ENCODE measurements at regions not wholly inside any gene's neighbourhood (a gene's known extent, or its start where the extent isn't known, plus 50 kb on each side); places are given as distances from the start of the nearest gene placed in this dataset.

DNA sequence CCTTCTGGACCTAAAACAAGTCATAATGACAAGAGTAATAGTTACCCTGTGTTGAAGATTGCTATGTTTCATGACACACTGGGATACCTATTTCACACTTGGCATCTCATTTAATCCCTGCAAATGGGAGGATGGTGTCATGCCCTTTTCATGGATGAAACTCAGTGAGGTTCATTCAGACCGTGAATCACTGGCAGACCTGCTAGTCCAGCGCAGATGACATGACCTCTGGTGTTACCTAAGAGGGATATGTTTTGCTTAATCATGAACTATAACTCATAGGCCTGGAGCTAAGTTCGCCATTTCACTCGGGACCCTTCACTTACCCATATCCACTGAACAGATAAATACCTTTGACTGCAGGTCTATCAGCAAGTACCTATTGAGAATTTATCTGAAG, 286.6 kb upstream of the FMN2 start:
- DNase-seq: no peak

DNA sequence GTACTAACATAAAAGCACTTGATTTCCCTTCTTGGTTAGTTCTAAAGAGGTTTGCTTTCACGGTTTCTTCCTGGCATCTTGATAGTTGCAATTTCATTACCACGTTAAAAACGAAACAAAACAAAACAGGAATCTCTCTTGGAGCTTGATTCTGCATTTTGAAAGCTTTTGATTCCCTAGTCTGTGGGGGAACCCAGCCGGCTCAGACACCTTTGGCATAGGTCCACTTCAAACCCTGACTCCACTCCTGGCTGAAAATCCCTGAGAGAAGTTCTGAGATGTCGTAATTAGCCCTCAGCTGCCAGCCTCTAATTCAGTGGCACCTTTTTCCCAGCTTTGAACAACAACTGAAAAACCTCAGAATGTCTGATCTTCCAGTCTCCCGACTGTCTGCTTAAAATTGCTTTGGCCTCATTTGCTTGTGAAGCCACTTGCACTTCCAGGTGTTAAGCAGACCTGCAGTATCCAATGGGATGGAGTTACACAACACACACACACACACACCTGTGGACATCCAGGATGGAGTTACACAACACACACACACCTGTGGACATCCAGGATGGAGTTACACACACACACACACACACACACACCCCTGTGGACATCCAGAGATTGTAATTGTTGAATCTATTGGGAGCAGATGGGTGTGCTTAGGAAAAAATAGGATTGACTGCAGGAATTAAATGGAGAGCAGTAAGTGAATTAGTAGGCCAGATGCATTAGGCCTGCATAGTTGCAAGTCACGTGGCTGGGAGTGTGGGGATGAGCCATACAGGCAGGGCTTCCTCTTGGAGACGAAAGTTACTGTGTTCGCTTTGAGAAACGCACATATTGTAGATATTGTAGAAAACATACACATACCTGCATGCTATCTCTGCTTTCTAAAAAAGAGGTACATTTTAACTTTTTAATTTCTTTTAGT, 285.6 kb upstream of the FMN2 start:
- no peak for DNase-seq

DNA sequence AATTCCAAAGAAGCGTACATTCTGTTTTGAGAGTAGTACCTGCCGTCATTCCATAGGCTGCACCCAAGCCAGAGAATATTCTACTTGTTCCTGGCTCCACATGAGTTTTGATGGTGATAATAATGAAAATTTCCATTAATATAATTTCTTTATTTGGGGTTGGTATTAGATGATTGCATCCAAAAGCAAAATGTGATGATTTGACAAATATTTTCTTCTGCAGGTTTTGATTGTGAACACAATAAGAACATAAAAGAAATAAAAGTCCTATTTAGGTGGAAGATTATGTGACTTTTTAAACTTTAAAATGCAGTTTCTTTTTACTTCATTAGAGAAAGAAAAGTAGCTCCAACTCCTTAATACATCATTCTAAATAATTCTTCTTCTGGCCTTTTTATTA, 284.8 kb upstream of the FMN2 start:
- no peak for DNase-seq

DNA sequence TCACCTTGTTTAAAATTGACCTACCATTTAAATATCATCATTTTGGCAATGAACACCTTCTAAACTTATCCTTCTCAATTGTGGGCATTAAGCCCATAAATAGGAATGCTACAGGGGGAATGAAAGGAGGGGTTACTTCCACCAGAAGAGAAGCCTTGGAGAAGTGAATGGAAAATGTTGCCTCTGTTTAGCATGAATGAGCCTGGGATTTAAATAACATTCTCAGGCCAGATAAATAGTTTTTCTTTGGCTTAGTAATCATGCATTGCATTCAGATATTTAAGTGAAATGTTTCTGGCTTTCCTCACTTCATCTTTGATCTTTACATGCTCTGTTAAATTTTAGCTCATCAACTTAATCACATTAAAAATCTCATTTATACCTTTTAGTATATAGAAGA, 284.3 kb upstream of the FMN2 start:
- DNase-seq: no peak

DNA sequence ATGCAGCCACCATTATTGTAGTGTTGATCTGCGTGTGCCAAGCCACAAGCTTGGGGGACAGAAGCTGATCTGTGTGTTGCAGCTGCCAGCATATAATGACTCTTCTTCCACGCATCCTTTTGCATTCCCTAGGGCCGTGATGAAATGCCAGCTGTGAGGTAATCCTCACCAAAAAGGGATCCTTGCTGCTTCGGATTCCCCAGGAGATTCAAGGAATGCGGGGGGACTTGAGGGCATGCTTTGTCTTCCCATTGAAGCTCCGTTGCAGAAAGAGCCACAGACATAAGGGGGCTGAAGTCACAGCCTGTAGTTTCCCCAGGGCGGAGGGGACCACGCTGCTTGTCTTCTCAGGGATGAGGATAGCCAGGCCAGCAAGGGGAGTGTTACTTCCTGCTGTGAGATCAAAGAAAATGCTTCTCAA, 281.6 kb upstream of the FMN2 start:
- DNase-seq: no peak

DNA sequence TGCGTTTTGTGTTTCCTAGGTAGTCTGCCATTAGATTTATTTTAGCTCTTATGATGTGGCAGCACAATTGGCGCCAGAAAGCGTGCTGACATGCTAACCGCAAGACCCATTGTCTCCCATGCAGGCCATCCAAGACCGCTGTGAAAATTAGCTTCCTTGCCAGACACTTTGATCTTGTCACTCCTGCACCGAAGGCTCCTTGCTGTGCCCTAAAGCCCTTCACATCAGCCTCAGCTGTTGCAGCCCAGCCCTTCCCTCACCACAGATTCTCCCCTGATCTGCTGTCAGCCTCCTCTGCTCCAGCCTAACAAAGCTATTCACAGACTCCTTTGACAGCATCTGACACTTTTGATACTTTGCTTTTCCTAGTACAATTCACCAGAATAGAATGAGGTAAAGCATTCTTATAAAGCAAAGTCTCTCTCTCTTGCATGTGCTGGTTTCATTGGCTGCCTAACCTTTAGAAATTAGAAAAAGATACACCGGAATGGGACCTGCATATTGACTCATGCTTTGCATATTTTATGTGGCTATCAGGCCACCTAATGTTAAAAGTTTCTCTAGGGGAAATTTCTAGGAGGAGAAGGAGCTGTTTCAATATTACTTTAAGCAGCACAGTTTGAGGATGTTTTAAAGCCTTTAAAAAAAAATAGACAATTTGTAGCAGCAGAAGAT, 280.3 kb upstream of the FMN2 start:
- no peak for DNase-seq

DNA sequence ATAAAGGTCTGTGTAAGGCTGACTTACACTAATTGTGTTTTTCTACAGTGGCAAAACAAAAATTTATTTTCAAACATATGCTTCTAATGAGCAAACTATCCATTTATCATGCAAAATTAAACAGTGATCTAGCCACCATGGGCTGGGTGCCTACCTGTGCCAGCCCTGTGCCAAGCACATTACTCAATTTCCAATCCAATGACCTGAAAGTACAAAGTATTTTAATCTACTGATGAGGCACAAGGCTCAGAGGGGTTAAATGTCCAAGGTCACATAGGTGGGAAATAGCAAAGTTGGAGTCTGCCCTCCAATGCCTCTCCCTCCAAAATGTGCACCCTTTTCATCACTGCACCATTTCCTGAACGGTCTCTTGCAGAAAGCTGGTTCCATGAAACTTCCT, 279.1 kb upstream of the FMN2 start:
- no peak for DNase-seq

DNA sequence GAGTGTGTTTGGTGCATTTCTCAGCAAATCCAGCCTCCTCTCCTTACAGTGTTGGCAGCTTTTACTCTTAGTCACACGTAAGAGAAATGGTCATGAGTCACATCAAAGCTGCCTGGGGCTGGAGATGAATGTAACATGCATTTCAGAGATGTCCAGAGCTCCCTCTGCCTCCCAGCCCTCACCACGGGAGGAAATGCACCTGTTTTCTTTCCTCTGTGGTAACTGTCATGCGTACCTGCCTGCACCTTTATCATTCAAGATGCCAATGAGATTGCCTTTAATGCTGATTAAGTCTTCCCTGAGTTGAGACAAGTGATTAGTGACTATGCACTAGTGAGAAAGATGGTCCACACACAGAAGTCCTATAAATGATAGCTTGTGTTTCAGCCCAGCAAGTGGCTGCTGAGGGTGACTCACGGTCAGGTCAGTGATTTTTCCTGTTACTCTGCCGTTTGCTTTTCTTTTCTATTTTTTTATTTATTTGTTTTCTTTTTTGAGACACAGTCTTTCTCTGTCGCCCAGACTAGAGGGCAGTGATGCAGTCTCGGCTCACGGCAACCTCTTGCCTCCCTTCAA, 277.3 kb upstream of the FMN2 start:
- DNase-seq: no peak

DNA sequence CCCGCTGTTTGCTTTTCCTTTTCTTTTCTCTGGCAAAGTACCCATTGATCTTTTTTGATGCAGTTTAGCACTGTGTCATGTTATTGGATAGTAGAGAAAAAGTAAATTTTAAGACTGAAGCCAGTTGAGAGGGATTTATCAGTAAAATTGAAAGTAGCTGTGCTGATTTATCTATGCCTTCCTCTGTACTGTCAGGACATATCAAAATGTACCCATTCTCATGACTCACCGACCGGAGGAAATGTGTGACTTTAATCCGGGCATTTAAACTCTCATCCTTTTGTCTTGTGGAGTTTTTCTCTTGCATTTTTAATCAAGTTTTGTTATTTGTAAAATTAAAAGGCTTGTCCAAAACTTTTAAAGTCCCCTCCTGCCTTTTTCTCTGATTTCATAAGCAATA, 276.6 kb upstream of the FMN2 start:
- no peak for DNase-seq

DNA sequence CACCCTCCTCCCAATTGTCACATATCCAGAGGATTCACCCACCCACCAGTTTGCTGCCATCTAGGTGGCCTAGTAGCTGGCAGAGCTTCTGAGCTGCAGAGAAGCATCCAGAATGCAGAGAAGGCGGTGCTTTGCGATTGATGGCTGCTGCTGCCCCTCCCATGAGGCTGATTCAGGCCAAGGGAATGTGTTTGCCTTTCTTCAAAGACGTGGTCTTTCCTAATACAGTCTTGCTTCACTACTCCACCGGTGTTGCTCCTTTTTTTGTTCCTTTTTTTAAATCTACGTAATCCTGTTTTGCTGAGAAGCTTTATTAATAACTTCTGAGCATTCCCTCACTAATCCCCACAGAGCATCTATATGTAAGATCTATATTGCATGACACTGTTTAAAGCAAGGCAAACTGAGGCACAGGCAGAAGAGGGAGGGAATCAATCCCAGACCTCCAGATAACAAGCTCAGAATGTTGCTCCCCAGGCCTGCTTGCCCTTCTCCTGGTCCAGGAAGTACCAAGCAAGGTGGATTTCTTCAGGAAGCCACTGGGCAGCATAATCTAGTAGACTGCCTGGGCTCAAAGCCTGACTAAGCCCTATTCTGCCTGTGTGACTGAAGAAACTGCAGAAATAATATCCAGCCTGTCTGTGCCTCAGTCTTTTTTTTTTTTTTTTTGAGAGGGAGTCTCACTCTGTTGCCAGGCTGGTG, 275.5 kb upstream of the FMN2 start:
- no peak for DNase-seq

DNA sequence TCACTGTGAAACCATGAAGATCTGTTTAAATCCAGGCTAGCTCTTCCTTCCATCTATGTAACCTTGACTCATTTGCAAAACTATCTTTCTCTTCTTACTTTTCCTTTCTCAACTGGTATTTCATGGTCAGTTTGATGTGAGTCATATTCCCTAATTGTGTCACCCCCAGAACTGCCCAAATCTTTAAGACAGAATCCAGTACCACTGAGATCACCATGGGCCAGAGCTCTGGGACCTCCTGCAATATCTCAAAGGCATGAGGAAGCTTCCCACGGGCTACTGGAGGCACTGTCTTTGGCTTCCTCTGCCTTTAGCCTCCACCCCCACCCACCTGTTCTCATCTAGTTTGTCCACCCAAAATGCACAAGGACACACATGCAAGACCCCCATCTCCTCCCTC, 274.4 kb upstream of the FMN2 start:
- DNase-seq: no peak

DNA sequence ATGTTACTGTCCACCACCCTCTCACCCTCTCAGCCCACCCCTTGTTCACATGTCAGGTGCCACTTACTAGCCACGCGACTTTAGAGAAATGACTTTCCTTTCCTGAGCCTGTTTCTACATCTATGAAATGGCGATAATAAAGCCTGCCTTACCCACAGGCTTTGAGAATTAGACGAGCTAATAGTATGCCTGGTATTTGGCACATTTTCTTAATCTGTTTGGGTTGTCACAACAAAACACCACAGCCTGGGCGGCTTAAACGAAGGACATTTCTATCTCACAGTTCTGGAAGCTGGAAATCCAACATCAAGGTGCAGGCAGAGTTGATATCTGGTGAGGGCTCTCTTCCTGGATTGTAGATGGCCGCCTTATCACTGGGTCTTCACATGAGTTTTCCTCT, 273.9 kb upstream of the FMN2 start:
- no peak for DNase-seq

DNA sequence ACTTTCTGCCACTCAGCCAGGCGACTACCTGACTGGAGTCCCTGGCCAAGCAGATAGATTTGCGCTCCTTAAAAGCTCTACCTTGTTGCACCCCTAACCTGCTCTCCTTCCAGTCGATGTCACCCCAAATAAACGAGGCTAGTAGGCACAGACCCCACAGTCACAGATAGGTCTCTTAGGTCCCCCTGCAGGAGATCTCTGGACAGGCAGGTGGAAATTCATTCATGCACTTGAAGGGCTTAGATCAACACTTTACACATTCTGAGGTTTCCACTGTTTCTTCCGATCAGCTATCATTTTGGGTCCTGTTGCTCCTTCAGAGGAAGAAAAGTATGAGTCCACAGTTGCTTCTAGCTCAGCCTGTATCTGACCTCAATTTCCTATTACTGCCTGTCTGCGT, 272.6 kb upstream of the FMN2 start:
- DNase-seq: no peak

DNA sequence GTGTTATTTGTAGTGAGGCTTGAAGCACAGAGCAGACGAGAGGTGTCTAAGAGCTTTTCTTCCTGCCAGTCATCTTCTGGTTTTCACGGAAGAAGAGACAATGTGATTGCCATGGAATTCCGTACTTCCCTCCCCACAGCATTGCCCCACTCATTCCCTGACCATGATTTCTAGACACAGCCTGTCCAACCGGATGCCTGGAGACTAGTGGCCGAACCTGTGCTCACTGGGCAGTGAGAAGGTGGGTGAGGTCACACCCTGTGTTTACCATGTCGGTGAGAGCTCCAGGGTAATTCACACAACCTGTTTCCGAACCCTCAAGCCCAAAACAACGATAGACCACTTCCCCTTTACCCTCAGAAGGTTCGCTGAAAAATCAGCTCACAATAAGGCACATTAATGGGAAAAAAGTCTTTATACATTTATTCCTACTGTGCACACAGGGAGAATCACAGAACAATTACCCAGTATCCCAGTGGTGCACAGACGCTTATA, 271.9 kb upstream of the FMN2 start:
- DNase-seq: no peak

DNA sequence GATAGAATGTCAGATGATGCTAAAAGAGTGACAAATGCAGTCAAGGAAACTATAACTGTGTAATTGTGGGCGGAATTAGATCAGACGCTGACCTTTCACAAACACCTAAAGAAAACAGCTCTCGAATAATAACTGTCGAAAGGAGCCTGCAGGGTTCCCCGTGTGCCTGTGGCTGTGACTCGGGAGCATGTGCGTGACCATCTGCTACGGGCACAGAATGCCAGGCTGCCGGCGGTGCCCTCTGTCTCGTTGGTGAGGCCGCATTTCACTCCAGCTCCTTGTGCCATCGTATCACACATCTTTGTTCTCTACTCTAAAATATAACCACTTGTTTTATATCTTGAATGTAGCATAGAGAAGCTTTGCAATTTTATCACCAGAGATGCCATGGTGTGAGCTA, 267.8 kb upstream of the FMN2 start:
- no peak for DNase-seq

DNA sequence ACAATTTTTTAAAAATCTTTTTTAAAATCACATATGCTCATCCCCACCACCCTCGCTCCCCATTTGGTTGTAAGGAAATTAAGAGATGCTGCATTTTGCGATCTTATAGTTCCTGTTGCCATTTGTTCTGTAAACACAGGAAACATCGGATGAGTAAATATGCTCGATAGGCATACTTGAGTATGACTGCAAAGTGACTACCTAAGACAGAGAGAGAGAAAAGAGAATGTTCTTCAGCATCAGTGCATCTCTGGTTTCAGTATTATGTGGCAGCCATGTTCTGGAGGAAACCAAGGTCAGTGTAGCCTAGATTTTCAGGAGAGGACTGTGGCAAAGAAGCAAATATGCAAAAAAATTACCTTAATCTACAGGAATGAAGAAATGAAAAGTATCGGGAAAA, 265.5 kb upstream of the FMN2 start:
- no peak for DNase-seq

DNA sequence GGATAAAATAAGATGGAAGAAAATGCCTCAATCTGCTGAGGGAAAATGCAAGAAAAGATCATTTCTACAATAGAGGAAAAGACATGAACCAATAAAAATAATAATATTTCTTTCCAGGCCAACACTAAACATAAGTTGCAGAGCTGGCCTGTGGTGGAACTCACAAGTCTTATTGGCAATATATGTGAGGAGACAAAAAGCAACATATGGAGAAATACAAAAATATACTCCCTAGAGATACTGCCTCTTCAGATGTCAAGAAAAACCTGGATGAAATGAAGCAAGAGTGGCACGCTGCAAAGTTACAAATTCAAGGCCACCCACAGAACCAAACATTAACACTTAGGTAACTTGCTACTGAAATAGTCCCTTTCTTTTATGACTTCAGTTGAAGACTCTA, 264.9 kb upstream of the FMN2 start:
- no peak for DNase-seq

DNA sequence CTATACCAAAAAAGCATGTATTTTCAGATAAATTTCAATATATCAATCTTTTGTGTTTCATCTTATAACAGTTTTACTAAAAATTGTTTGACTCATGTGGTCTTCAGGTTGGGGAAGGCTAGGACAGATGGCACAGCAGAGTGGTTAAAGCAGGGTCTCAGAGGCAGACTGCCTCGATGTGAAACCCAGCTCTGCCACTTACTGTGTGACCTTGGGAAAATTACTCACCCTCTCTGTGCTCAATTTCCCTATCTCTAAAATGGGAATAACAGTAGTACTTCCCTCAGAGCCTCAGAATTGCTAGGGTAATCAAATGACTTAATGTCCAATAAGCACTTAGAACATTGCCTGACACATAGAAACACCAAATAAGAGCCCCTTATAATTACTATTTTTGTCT, 262.1 kb upstream of the FMN2 start:
- no peak for DNase-seq

DNA sequence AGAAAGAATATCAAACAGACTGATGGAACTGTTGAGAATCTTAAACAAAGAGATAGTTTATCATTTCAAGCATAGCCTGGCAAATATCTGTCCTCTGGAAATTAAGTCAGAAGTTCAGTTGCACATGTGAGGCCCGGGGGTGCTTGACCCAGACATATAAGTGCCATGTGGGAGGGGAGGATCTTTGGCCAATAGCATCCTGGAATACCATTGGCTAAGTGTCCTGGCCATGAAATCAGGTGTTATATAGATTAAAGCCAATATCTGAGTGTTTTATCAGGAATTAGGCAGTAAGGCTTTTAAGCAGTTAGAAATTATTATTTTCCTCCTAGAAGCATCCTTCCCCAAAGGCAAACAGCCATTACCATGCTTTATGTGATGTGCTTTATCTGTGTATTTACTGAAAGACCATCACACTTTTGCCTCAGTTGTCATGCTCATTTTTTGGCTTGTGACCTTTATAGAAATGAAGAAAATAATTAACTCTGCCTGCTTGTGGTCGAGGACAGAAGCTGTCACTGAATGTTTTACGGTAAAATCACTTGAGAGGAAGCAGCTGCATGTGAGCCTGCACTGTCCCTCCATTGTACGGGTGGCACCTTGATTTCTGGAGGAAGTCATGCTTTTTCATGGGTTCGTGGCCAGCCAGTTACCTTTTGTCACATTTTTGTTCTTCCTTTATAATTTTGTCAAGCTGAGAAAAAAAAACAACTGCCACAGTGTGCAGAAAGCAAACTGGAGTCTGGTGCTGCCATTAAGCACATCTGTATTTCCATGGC, 259.9 kb upstream of the FMN2 start:
- DNase-seq: no peak

DNA sequence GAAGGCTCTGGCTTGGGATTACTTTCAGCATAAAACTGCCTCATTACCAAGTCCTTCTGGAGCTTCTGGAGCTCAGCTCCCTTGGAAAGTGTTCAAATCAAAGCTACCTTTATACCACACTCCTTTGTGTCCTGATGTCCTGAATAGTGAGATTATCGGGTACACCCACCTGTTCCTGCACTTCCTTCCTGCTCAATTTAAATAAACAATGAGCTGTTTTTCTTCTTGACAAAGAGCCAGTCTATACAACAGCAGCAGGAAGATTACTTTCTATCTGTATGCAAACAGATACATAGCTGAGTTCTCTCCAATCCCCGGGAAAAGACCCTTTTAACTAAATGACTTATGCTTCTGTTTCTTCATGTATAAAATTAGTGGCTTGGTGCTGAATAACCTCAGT, 258.0 kb upstream of the FMN2 start:
- DNase-seq: no peak

DNA sequence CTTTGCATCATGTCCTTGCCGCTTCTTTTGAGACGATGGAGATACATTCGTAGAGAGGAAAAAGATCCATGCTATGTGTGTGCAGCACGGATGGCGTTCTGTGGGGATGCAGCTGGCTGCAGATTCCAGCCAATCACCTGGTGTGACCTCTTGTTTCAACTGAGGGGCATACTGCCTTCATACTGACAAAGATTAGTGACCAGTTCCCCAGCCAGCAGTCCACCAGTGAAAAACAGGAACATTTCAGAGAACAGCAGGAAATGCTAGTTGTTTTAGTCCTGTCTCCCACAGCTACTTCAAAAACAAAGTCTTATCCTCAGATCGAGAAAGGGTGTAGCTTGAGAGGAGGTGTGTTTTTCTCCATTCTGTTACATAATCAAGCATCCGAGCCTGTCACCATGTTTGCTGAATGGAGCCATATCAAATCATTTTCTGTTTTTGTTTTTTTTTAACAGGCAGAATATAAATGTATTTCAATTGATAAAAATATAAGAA, 255.7 kb upstream of the FMN2 start:
- DNase-seq: no peak

DNA sequence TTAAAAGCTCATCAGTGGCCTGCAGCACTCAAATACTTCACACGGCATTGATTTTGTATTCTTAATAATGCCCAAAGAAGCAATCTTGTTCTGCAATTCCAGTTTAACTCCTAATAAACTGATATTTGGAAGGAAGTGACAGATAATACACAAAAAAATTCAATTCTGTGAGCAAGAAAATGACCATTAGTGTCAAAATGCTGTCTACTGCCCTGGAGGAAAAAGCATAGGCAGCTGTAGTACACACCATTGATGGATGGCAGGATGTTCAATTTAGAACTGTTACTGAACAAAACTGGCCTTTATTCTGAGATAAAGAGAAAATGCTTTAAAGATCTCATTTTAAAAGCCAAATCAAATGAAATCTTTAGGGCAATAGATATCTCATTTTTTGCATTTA, 251.3 kb upstream of the FMN2 start:
- DNase-seq: no peak

Data from SHP77 (cell line).